Ascending aorta (tissue), 2 donors: ENCODE measurements at regions not wholly inside any gene's neighbourhood (a gene's known extent, or its start where the extent isn't known, plus 50 kb on each side); places are given as distances from the start of the nearest gene placed in this dataset.

Experiments used
- DNase-seq, 2 donors: peaks; one replicate each; pipeline ENCODE4 v3.0.0-alpha.2; 2019; ENCODE audit warnings: low spot score in 2 of 2
- H3K27ac ChIP-seq, 2 donors: fragments of 200-600 bp; sonication (generic); one replicate each; pipeline ENCODE4 v1.5.1; 2016 to 2017; ENCODE audit warnings: mild to moderate bottlenecking in 1 of 2
- H3K27me3 ChIP-seq: fragments of 200-600 bp; sonication (generic); one replicate; pipeline ENCODE4 v1.5.1; 2017
- H3K36me3 ChIP-seq, 2 donors: fragments of 200-600 bp; sonication (generic); one replicate each; pipeline ENCODE4 v1.5.1; 2016
- H3K4me1 ChIP-seq, 2 donors: fragments of 200-600 bp; sonication (generic); one replicate each; pipeline ENCODE4 v1.5.1; 2016 to 2017; ENCODE audit warnings: mild to moderate bottlenecking in 1 of 2
- H3K4me3 ChIP-seq, 2 donors: fragments of 200-600 bp; sonication (generic); one replicate each; pipeline ENCODE4 v1.5.1; 2016 to 2017; ENCODE audit warnings: mild to moderate bottlenecking in 1 of 2
- H3K9me3 ChIP-seq, 2 donors: fragments of 200-600 bp; sonication (generic); one replicate each; pipeline ENCODE4 v1.5.1; 2016
- intact Hi-C: fragments of 100-400 bp; cut with DNase I; formaldehyde crosslinking; loops from one replicate; pipeline ENCODE4 v1.15.1; 2023
- TF ChIP-seq, protein P1 (sequence below), 3 experiments: fragments of 200-600 bp in 2 of 3; fragments of 450-650 bp in 1 of 3; sonication (generic) in 2 of 3; IDR thresholded peaks; one replicate each; pipeline ENCODE4 v1.5.1; 2016 to 2019; ENCODE audit warnings: antibody characterized with exemption in 3 of 3, mild to moderate bottlenecking in 1 of 3, moderate library complexity in 1 of 3

DNA sequence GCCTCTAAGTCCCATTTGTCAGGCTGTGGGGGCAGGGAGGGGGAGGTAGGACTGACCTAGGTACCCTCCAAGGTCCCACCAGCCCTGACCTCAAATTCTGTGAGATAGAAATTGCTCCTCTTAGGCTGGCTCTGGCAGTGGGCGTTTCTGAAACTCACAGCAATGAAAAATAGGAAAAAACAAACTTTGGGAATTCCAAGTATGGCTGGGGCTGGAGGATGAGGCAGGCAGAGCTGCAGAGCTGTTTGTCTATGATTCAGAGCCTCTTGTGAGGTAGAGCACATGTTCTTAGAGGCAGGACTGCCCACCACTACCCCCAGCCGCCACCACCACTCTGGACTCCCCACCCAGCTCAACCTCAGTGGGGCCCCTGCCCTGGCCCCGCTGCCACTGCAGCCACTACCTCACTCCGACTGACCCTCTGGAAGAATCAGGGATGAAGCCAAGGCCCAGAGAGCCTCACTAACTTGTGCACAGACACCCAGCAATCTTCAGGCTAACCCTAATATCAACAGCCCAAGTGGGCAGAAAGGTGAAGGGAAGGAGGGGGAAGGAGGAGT, 98.2 kb downstream of the PJA1 start:
- TF ChIP-seq, protein P1, sequence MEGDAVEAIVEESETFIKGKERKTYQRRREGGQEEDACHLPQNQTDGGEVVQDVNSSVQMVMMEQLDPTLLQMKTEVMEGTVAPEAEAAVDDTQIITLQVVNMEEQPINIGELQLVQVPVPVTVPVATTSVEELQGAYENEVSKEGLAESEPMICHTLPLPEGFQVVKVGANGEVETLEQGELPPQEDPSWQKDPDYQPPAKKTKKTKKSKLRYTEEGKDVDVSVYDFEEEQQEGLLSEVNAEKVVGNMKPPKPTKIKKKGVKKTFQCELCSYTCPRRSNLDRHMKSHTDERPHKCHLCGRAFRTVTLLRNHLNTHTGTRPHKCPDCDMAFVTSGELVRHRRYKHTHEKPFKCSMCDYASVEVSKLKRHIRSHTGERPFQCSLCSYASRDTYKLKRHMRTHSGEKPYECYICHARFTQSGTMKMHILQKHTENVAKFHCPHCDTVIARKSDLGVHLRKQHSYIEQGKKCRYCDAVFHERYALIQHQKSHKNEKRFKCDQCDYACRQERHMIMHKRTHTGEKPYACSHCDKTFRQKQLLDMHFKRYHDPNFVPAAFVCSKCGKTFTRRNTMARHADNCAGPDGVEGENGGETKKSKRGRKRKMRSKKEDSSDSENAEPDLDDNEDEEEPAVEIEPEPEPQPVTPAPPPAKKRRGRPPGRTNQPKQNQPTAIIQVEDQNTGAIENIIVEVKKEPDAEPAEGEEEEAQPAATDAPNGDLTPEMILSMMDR (IDR thresholded peaks at IDR 0.05) = no peak
- Histone ChIP-seq H3K9me3 (peaks cover 0 to 6% of the 10 kb centered on the region in 2 donors), H3K4me3 (no peak overlapping the region), H3K4me1 (peaks cover 0 to 2% of the 10 kb centered on the region in 2 donors), H3K27me3 (no peaks in the 10 kb centered on the region), H3K27ac (no peak overlapping the region), H3K36me3 (no peaks in the 10 kb centered on the region)
- intact Hi-C loops = loop anchor here (10.0 kb wide), 1 partner anchor 318 kb away; no protein-coding TSS in a partner anchor
- DNase-seq = peak in 1 of 2 donors; percentile 52

DNA sequence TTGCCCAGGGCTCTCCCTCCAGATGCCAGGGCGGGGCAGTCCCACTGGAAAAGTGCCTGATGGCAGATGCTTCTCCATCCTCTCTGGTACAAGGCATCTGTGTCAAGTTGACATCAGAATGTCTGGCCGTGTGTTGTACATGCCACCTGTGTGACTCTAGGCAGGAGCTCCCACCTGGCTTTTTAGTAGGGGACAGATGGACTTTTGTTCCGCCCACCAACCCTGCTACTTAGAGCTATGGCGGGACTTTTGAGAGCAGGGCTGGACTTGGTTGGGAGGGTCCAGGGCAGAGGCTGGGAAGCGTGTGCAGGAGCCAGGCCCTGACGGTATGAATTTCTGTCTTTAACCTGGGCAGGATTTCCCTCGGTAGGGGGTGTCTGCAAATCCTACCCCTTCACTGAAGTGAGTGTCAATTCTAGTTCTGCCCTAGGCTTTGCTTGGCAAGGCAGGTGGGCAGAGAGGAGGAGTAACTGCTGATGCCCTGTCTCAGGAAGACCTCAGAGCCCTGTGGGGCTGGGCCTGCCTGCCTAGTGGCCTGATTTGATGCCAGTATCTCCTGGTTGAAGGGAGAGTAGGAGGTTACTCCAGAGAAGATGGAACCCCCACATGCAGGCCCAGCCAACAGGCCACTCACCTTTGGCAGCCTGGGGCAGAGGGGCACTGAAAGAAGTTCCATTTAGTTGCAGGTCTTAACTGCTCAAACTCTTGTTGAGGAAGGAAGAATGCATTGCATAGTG, 99.1 kb downstream of the PJA1 start:
- H3K27me3 ChIP-seq = no peaks in the 10 kb centered on the region
- H3K4me1 ChIP-seq = peaks cover 0 to 2% of the 10 kb centered on the region in 2 donors
- TF ChIP-seq, protein P1 (IDR thresholded peaks at IDR 0.05) = no peak
- H3K9me3 ChIP-seq = peaks cover 0 to 6% of the 10 kb centered on the region in 2 donors
- no peaks in the 10 kb centered on the region for H3K36me3 ChIP-seq
- no peak overlapping the region for H3K27ac ChIP-seq
- no peak overlapping the region for H3K4me3 ChIP-seq
- peak in 1 of 2 donors; percentile 46 for DNase-seq
- intact Hi-C loops = loop anchor here (10.0 kb wide), 1 partner anchor 319 kb away; no protein-coding TSS in a partner anchor

- Histone ChIP-seq H3K4me3 (no peak overlapping the region), H3K9me3 (peaks cover 0 to 6% of the 10 kb centered on the region in 2 donors), H3K4me1 (peaks cover 0 to under 1% of the 10 kb centered on the region in 2 donors), H3K36me3 (no peaks in the 10 kb centered on the region), H3K27me3 (no peaks in the 10 kb centered on the region), H3K27ac (no peak overlapping the region)
- intact Hi-C loops = loop anchor here (10.0 kb wide), 1 partner anchor 319 kb away; no protein-coding TSS in a partner anchor
- TF ChIP-seq, protein P1 (IDR thresholded peaks at IDR 0.05) = no peak
- DNase-seq = peak in 1 of 2 donors; percentile 39
Observed at GRCh38 chrX:69065451-69065850, 99.8 kb downstream of the PJA1 start.

DNA sequence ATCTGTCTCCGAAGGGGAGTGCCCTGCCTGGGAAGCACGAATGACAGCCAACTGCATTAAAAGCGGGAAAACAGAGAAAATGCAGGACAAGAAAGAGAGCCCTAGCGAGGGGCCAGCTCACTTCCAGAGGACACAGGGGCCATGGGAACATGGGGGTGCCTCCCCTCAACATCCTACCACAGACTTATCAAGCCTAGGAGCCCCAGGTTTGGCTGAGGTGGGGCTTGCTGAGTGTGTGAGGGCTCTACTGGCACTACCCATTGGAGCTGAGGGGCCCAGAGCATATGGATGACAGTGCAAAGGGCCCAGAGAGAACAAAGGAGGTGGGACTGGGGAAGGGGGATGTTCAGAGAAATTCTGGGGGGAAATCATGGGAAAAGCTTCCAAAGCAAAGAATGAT, 101.8 kb downstream of the PJA1 start:
- no peaks in the 10 kb centered on the region for H3K27me3 ChIP-seq
- no peak overlapping the region for H3K27ac ChIP-seq
- H3K4me3 ChIP-seq = no peak overlapping the region
- no peaks in the 10 kb centered on the region for H3K36me3 ChIP-seq
- TF ChIP-seq, protein P1 (IDR thresholded peaks at IDR 0.05) = no peak
- H3K9me3 ChIP-seq = peaks cover 0 to 6% of the 10 kb centered on the region in 2 donors
- intact Hi-C loops = loop anchor here (10.0 kb wide), 1 partner anchor 321 kb away; no protein-coding TSS in a partner anchor
- no peaks in the 10 kb centered on the region for H3K4me1 ChIP-seq
- peak in 1 of 2 donors; percentile 51 for DNase-seq

DNA sequence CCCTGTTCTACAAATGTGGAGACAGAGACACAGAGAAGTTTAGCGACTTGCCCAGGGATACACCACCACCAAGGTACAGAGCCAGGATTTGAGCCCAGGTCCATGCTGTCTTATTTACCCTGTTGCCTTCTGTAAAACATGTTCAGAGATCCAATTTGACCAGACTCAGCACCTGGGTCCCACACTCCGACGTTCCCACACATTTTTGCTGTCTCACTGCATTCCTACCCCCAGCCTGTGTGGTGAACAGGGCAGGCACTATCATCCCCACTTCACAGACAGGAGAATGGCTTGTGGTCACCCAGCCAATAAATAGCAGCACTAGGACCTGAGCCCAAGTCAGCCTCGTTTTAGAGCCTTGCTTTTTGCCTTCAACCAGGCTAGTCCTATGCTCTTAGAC, 102.8 kb downstream of the PJA1 start:
- Histone ChIP-seq H3K36me3 (no peaks in the 10 kb centered on the region), H3K27ac (no peak overlapping the region), H3K4me3 (no peak overlapping the region), H3K4me1 (no peaks in the 10 kb centered on the region), H3K27me3 (no peaks in the 10 kb centered on the region), H3K9me3 (peaks cover 0 to 6% of the 10 kb centered on the region in 2 donors)
- DNase-seq = peak in 1 of 2 donors; percentile 27
- TF ChIP-seq, protein P1 (IDR thresholded peaks at IDR 0.05) = no peak
- intact Hi-C loops = loop anchor here (10.0 kb wide), 1 partner anchor 322 kb away; no protein-coding TSS in a partner anchor
